GM10266 (cell line): ENCODE measurements at regions not wholly inside any gene's neighbourhood (a gene's known extent, or its start where the extent isn't known, plus 50 kb on each side); places are given as distances from the start of the nearest gene placed in this dataset.

Experiments used
- DNase-seq: peaks from one replicate; pipeline ENCODE4 v3.0.0; 2012; ENCODE audit errors: extremely low spot score
- CTCF ChIP-seq: IDR thresholded peaks from 2 replicates; pipeline ENCODE4 v1.5.1; 2012; ENCODE audit warnings: mild to moderate bottlenecking, low read depth; ENCODE audit not compliant: control insufficient read depth, insufficient read depth; ENCODE audit errors: missing control alignments

GRCh38 chr9:81499594-81499993 lies 189.8 kb downstream of the TLE1 start:
- no peak for DNase-seq
- TF ChIP-seq CTCF: no peak

GRCh38 chr9:81499021-81499454 lies 190.3 kb downstream of the TLE1 start:
- DNase-seq: no peak

GRCh38 chr9:81498576-81498975 lies 190.8 kb downstream of the TLE1 start:
- no peak for DNase-seq
- TF ChIP-seq CTCF: no peak

More at GRCh38 chr9:81499021-81499454, 190.3 kb downstream of the TLE1 start:
- no peak for TF ChIP-seq CTCF

DNA sequence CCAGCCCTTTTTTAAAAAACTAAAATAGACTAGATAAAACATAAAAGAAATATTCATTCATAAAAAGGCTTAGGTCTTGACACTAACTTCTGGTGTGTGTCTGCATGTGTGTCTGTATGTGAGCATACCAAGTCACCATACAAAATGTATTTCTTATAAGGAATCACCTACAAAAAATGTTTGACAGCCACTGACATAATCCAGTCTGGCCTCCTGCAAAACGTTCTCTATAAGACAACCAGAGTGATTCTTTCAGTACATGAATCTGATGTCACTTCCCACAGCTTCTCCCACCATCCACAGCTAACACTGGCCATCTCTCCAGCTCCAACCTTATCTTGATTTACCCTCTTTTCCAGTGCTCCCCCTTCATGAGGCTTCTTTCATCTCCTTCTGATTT lies 192.3 kb downstream of the TLE1 start:
- no peak for DNase-seq
- no peak for TF ChIP-seq CTCF

DNA sequence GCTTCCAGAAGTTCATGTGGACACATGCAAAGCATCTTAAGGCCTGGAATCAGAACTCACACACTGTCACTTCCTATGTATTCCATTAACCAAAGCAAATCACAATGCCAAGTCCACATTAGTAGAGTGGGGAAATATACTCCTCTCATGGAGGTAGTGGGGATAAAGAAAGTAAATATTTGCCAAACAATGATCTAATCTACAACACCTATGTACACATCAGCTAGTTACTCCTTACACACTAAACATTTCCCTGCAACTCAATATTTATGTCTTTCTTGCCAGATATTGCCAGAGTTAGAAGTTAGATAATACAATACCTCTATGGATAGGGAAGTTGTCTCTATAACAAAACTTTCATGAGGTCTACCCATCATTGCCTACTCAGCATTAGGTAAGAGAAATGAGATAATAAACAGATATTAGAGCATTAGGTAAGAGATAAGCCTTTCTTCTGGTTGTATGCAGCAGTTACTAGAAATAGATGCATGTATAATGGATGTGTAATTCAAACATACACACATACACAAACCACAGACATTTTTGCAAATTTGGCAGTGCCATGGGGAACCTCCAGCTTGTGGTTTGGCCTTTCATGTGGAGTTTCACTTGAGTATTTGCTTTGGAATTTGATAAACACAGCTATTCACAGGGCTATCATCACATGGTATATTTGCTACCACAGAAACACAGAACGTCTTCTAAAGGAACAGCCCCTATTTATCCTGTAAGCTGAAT lies 196.5 kb downstream of the TLE1 start:
- TF ChIP-seq CTCF: no peak
- no peak for DNase-seq

DNA sequence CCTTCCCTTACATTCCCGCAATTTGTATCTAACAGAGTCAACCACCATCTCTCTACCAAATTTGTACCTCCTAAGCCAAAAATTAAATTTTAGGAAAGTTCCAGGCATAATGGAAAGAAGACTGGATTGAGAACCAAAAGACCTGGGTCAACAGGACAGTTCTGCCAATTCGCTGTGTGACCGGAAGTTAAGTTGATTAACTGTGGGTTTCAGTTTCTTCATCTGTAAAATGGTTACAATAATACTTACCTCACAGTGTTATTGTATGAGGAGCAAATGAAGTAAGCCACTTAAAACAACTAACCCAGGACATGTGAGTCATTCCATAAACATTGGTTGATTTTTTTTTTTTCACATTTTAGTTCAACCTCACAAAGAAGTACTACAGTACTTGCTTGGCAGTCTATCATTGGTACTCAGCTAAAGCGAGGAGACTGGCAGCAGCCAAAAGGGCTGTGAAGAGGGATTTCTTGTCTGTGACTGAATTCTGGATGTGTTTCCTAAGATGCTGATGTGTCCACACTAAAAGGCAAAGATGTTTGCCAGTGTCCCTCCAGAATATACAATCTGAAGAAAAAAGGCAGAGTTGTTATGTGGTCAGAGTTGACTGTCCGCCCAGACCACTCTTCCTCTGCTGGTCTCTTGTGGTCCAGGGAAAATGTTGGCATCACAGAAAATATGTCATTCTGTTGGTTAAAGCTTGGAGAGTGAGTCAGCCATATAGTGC lies 198.6 kb downstream of the TLE1 start:
- no peak for TF ChIP-seq CTCF
- DNase-seq: no peak

GRCh38 chr9:81489046-81489445 lies 200.3 kb downstream of the TLE1 start:
- no peak for TF ChIP-seq CTCF
- no peak for DNase-seq
